Mesothelial cell of epicardium (in vitro differentiated cells): ENCODE measurements at regions not wholly inside any gene's neighbourhood (a gene's known extent, or its start where the extent isn't known, plus 50 kb on each side); places are given as distances from the start of the nearest gene placed in this dataset.

Experiments
- DNase-seq, 2 experiments: peaks; one replicate each; pipeline ENCODE4 v3.0.0; 2021; ENCODE audit warnings: low spot score in 2 of 2; ENCODE audit not compliant: unreplicated experiment in 2 of 2
- H3K27ac Mint-ChIP-seq: 2 replicates; pipeline ENCODE4 v1.8.0; 2021; ENCODE audit warnings: mixed read lengths
- H3K27me3 Mint-ChIP-seq: 2 replicates; pipeline ENCODE4 v1.8.0; 2021; ENCODE audit warnings: low read depth, mixed read lengths
- H3K36me3 Mint-ChIP-seq: 2 replicates; pipeline ENCODE4 v1.8.0; 2021; ENCODE audit warnings: mixed read lengths
- H3K4me1 Mint-ChIP-seq: 2 replicates; pipeline ENCODE4 v1.8.0; 2021; ENCODE audit warnings: mixed read lengths
- H3K4me3 Mint-ChIP-seq: 2 replicates; pipeline ENCODE4 v1.8.0; 2021; ENCODE audit warnings: mild to moderate bottlenecking, moderate library complexity, mixed read lengths
- H3K9me3 Mint-ChIP-seq: 2 replicates; pipeline ENCODE4 v1.8.0; 2021; ENCODE audit warnings: mixed read lengths
- CTCF ChIP-seq: fragments of 200-600 bp; sonication (generic); IDR thresholded peaks from one replicate; pipeline ENCODE4 v1.5.0; 2021; ENCODE audit warnings: antibody characterized with exemption; ENCODE audit not compliant: unreplicated experiment

- Mint-ChIP-seq H3K9me3 (no peaks in the 10 kb centered on the region), H3K4me1 (peaks cover 29% of the 10 kb centered on the region), H3K27ac (no peak overlapping the region), H3K36me3 (no peaks in the 10 kb centered on the region), H3K27me3 (no peaks in the 10 kb centered on the region), H3K4me3 (no peak overlapping the region)
- TF ChIP-seq CTCF = no peak
- DNase-seq = no peak
Measured at GRCh38 chr2:21282515-21282898, 158.7 kb downstream of the TDRD15 start.

- Mint-ChIP-seq H3K27ac (peak overlapping the region; percentile 80), H3K36me3 (no peaks in the 10 kb centered on the region), H3K4me1 (peaks cover 27% of the 10 kb centered on the region), H3K27me3 (no peaks in the 10 kb centered on the region), H3K9me3 (no peaks in the 10 kb centered on the region), H3K4me3 (no peak overlapping the region)
- no peak for TF ChIP-seq CTCF
- DNase-seq = no peak
Measured at GRCh38 chr2:21288299-21288698, 164.5 kb downstream of the TDRD15 start.

- no peak for DNase-seq
- no peaks in the 10 kb centered on the region for H3K9me3 Mint-ChIP-seq
- TF ChIP-seq CTCF = no peak
- no peaks in the 10 kb centered on the region for H3K27me3 Mint-ChIP-seq
- no peaks in the 10 kb centered on the region for H3K36me3 Mint-ChIP-seq
- no peak overlapping the region for H3K4me3 Mint-ChIP-seq
- peak overlapping the region; percentile 77 for H3K27ac Mint-ChIP-seq
- peaks cover 28% of the 10 kb centered on the region for H3K4me1 Mint-ChIP-seq
Measured at GRCh38 chr2:21288739-21289520, 165.2 kb downstream of the TDRD15 start.

GRCh38 chr2:21289551-21289950 is 165.8 kb downstream of the TDRD15 start:
- peak overlapping the region; percentile 93 for H3K27ac Mint-ChIP-seq
- DNase-seq = no peak
- H3K4me1 Mint-ChIP-seq = peaks cover 30% of the 10 kb centered on the region
- no peak for TF ChIP-seq CTCF
- no peaks in the 10 kb centered on the region for H3K9me3 Mint-ChIP-seq
- H3K27me3 Mint-ChIP-seq = no peaks in the 10 kb centered on the region
- no peaks in the 10 kb centered on the region for H3K36me3 Mint-ChIP-seq
- H3K4me3 Mint-ChIP-seq = no peak overlapping the region

- Mint-ChIP-seq H3K27me3 (no peaks in the 10 kb centered on the region), H3K27ac (peak overlapping the region; percentile 93), H3K36me3 (no peaks in the 10 kb centered on the region), H3K4me1 (peaks cover 30% of the 10 kb centered on the region), H3K9me3 (no peaks in the 10 kb centered on the region), H3K4me3 (no peak overlapping the region)
- no peak for TF ChIP-seq CTCF
- no peak for DNase-seq
Measured at GRCh38 chr2:21289989-21290388, 166.2 kb downstream of the TDRD15 start.
